Thyroid gland (tissue), 4 donors: ENCODE measurements at regions not wholly inside any gene's neighbourhood (a gene's known extent, or its start where the extent isn't known, plus 50 kb on each side); places are given as distances from the start of the nearest gene placed in this dataset.

Experiments used
- DNase-seq, 2 donors: peaks; one replicate each; pipeline ENCODE4 v3.0.0-alpha.2; 2019
- H3K27ac ChIP-seq, 3 donors: fragments of 200-600 bp; sonication (generic); 1 replicate in 2 of 3; 2 replicates in 1 of 3; pipeline ENCODE4 v1.5.1; 2016 to 2019; ENCODE audit warnings: mild to moderate bottlenecking in 1 of 3, moderate library complexity in 1 of 3
- H3K27me3 ChIP-seq: fragments of 200-600 bp; sonication (generic); one replicate; pipeline ENCODE4 v1.5.1; 2019
- H3K36me3 ChIP-seq, 2 donors: fragments of 200-600 bp; sonication (generic); one replicate each; pipeline ENCODE4 v1.5.1; 2016 to 2019
- H3K4me1 ChIP-seq, 2 donors: fragments of 200-600 bp; sonication (generic); one replicate each; pipeline ENCODE4 v1.5.1; 2017 to 2019
- H3K4me3 ChIP-seq, 3 donors: fragments of 200-600 bp; sonication (generic); replicated peaks in 1 of 3; 1 replicate in 2 of 3; 2 replicates in 1 of 3; pipeline ENCODE4 v1.5.1; 2016; ENCODE audit warnings: mild to moderate bottlenecking in 1 of 3
- H3K9me3 ChIP-seq: fragments of 200-600 bp; sonication (generic); one replicate; pipeline ENCODE4 v1.5.1; 2017
- CTCF ChIP-seq, 6 experiments: fragments of 200-600 bp in 3 of 6; fragments of 450-650 bp in 3 of 6; sonication (generic) in 3 of 6; IDR thresholded peaks; one replicate each; pipeline ENCODE4 v1.5.1; 2016 to 2019; ENCODE audit warnings: antibody characterized with exemption in 6 of 6, mild to moderate bottlenecking in 2 of 6, inconsistent platforms in 1 of 6, moderate library complexity in 1 of 6
- POLR2A ChIP-seq, 2 donors: fragments of 450-650 bp; IDR thresholded peaks; one replicate each; pipeline ENCODE4 v1.6.1; 2017; ENCODE audit warnings: antibody characterized with exemption in 2 of 2, mild to moderate bottlenecking in 2 of 2, moderate library complexity in 1 of 2
- WGBS, 2 donors: methylation state at CpG; one replicate each; pipeline ENCODE4 v1.1.5; 2017; 5-methylcytosine and 5-hydroxymethylcytosine counted together
- intact Hi-C: fragments of 100-400 bp; cut with DNase I; formaldehyde crosslinking; loops from one replicate; pipeline ENCODE4 v1.15.1; 2023

GRCh38 chr1:208455821-208456220 is 211.6 kb upstream of the PLXNA2 start:
- TF ChIP-seq CTCF (IDR thresholded peaks at IDR 0.05) (no peak), POLR2A (IDR thresholded peaks at IDR 0.05) (no peak)
- H3K27ac ChIP-seq: no peak overlapping the region
- WGBS, 2 donors: 67 to 68% methylated on average over 3 of the region's 3 CpGs
- DNase-seq: no peak
- H3K27me3 ChIP-seq: no peaks in the 10 kb centered on the region
- no peaks in the 10 kb centered on the region for H3K36me3 ChIP-seq
- intact Hi-C loops: no loop called here
- no peak overlapping the region for H3K4me3 ChIP-seq
- H3K9me3 ChIP-seq: no peaks in the 10 kb centered on the region
- H3K4me1 ChIP-seq: no peaks in the 10 kb centered on the region

GRCh38 chr1:208456487-208456886 is 212.3 kb upstream of the PLXNA2 start:
- intact Hi-C loops: no loop called here
- 71 to 78% methylated on average over 2 of the region's 2 CpGs for WGBS, 2 donors
- TF ChIP-seq POLR2A (IDR thresholded peaks at IDR 0.05) (no peak), CTCF (IDR thresholded peaks at IDR 0.05) (no peak)

GRCh38 chr1:208460823-208461222 is 216.6 kb upstream of the PLXNA2 start:
- TF ChIP-seq POLR2A (IDR thresholded peaks at IDR 0.05) (no peak), CTCF (IDR thresholded peaks at IDR 0.05) (no peak)
- no peak for DNase-seq
- intact Hi-C loops: no loop called here
- H3K9me3 ChIP-seq: no peaks in the 10 kb centered on the region
- H3K4me1 ChIP-seq: peaks cover 0 to 1% of the 10 kb centered on the region in 2 donors
- no peak overlapping the region for H3K4me3 ChIP-seq
- H3K27me3 ChIP-seq: no peaks in the 10 kb centered on the region
- H3K27ac ChIP-seq: no peak overlapping the region
- 86 to 89% methylated on average over 3 of the region's 3 CpGs for WGBS, 2 donors
- H3K36me3 ChIP-seq: no peaks in the 10 kb centered on the region

More at GRCh38 chr1:208456487-208456886, 212.3 kb upstream of the PLXNA2 start:
- Histone ChIP-seq H3K9me3 (no peaks in the 10 kb centered on the region), H3K4me1 (no peaks in the 10 kb centered on the region), H3K27ac (no peak overlapping the region), H3K27me3 (no peaks in the 10 kb centered on the region), H3K36me3 (no peaks in the 10 kb centered on the region), H3K4me3 (no peak overlapping the region)
- no peak for DNase-seq

- H3K4me3 ChIP-seq: no peak overlapping the region
- intact Hi-C loops: no loop called here
- H3K27me3 ChIP-seq: no peaks in the 10 kb centered on the region
- H3K36me3 ChIP-seq: no peaks in the 10 kb centered on the region
- DNase-seq: no peak
- no peaks in the 10 kb centered on the region for H3K9me3 ChIP-seq
- 95% methylated on average over 4 of the region's 4 CpGs for WGBS, 2 donors
- H3K4me1 ChIP-seq: peaks cover 0 to 8% of the 10 kb centered on the region in 2 donors
- no peak overlapping the region for H3K27ac ChIP-seq
- TF ChIP-seq CTCF (IDR thresholded peaks at IDR 0.05) (peak in 1 of 6 experiments; percentile 37), POLR2A (IDR thresholded peaks at IDR 0.05) (no peak)
Measured at GRCh38 chr1:208461680-208462079, 217.5 kb upstream of the PLXNA2 start.

- Histone ChIP-seq H3K27ac (no peak overlapping the region), H3K36me3 (no peaks in the 10 kb centered on the region), H3K4me3 (no peak overlapping the region), H3K4me1 (peaks cover 0 to 8% of the 10 kb centered on the region in 2 donors), H3K27me3 (no peaks in the 10 kb centered on the region), H3K9me3 (no peaks in the 10 kb centered on the region)
- intact Hi-C loops: no loop called here
- 87 to 90% methylated on average over 6 of the region's 6 CpGs for WGBS, 2 donors
- DNase-seq: no peak
- TF ChIP-seq POLR2A (IDR thresholded peaks at IDR 0.05) (no peak), CTCF (IDR thresholded peaks at IDR 0.05) (no peak)
Measured at GRCh38 chr1:208462761-208463160, 218.6 kb upstream of the PLXNA2 start.
